ENCODE measurements at regions not wholly inside any gene's neighbourhood (a gene's known extent, or its start where the extent isn't known, plus 50 kb on each side); places are given as distances from the start of the nearest gene placed in this dataset.

DNA sequence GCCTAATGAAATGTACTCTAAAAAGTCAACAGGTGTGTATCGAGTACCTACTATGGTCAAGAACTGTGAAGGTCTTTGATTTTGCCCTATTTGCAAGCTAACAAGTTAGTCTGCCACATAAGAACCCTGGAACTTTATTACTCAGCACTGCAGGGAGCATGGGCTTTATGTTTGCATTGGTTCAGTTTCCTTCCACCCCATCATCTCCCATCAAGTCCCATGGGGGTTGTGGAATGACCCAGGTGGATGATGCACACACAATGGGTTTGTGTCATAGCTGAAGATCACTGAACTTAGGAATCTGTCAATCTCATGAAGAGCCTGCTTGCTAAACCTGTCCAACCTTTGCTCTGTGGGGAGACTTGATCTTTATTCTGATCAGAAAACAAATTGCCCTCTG is 265.5 kb downstream of the RPRM start:
- TF ChIP-seq CTCF (IDR thresholded peaks at IDR 0.05) (no peak), POLR2A (IDR thresholded peaks at IDR 0.05) (no peak)
